PC-3 (cell line): ENCODE measurements at regions not wholly inside any gene's neighbourhood (a gene's known extent, or its start where the extent isn't known, plus 50 kb on each side); places are given as distances from the start of the nearest gene placed in this dataset.

Experiments
- ATAC-seq: fragments of 200-7000 bp; cut with Tn5 transposase; 2 replicates; pipeline ENCODE4 v1.9.1; 2020; ENCODE audit warnings: mild to moderate bottlenecking, moderate library complexity
- BruUV-seq: library from RNA; stranded (reverse); fragments of 400-500 nt; replicated peaks from 2 replicates; lab custom pipeline; 2021; lab: Mats Ljungman, UMichigan
- CTCF ChIA-PET: fragments of 300-600 bp; sonication (Branson Sonifier 250); formaldehyde crosslinking; loops from one replicate; lab custom pipeline; 2022; ENCODE audit warnings: antibody characterized with exemption; lab: Charles Lee
- POLR2A ChIA-PET: fragments of 300-600 bp; sonication (Branson Sonifier 250); formaldehyde crosslinking; loops from one replicate; lab custom pipeline; 2022; ENCODE audit warnings: antibody characterized with exemption; ENCODE audit not compliant: unreplicated experiment; lab: Charles Lee
- DNase-seq: peaks from one replicate; pipeline ENCODE4 v3.0.0-alpha.2; 2015
- H2AFZ ChIP-seq: fragments of 300-600 bp; sonication (generic); 2 replicates; pipeline ENCODE4 v1.6.0; 2016; ENCODE audit warnings: antibody characterized with exemption, low read length
- H3F3A ChIP-seq: fragments of 300-600 bp; sonication (generic); one replicate; pipeline ENCODE4 v1.6.0; 2017; ENCODE audit warnings: antibody characterized with exemption, low read length, control low read depth, mild to moderate bottlenecking; ENCODE audit not compliant: unreplicated experiment
- H3K27ac ChIP-seq: fragments of 300-600 bp; sonication (generic); 2 replicates; pipeline ENCODE4 v1.5.1; 2016; ENCODE audit warnings: mild to moderate bottlenecking, low read length
- H3K27me3 ChIP-seq: fragments of 300-600 bp; sonication (generic); 2 replicates; pipeline ENCODE4 v1.6.1; 2016; ENCODE audit warnings: low read length, mixed read lengths
- H3K36me3 ChIP-seq: fragments of 300-600 bp; sonication (generic); 2 replicates; pipeline ENCODE4 v1.6.1; 2016; ENCODE audit warnings: low read depth, mixed run types, low read length, mixed read lengths
- H3K4me1 ChIP-seq: fragments of 300-600 bp; sonication (generic); 2 replicates; pipeline ENCODE4 v1.5.1; 2016; ENCODE audit warnings: low read length; ENCODE audit not compliant: insufficient read depth
- H3K4me2 ChIP-seq: fragments of 300-600 bp; sonication (generic); 2 replicates; pipeline ENCODE4 v1.6.0; 2016; ENCODE audit warnings: low read length
- H3K4me3 ChIP-seq: fragments of 300-600 bp; sonication (generic); 2 replicates; pipeline ENCODE4 v1.5.1; 2016; ENCODE audit warnings: mild to moderate bottlenecking, low read length, mixed read lengths
- H3K79me2 ChIP-seq: fragments of 300-600 bp; sonication (generic); 2 replicates; pipeline ENCODE4 v1.6.1; 2017; ENCODE audit warnings: low read length, mixed read lengths
- H3K9ac ChIP-seq: fragments of 300-600 bp; sonication (generic); 2 replicates; pipeline ENCODE4 v1.6.0; 2016; ENCODE audit warnings: mild to moderate bottlenecking, low read length
- H3K9me2 ChIP-seq: fragments of 300-600 bp; sonication (generic); replicated peaks from 2 replicates; pipeline ENCODE4 v1.6.1; 2016; ENCODE audit warnings: mixed run types, low read length, mixed read lengths
- H3K9me3 ChIP-seq: fragments of 300-600 bp; sonication (generic); 2 replicates; pipeline ENCODE4 v1.6.1; 2016; ENCODE audit warnings: low read length, mixed read lengths
- H4K20me1 ChIP-seq: fragments of 300-600 bp; sonication (generic); 2 replicates; pipeline ENCODE4 v1.6.1; 2016; ENCODE audit warnings: low read length, mixed read lengths
- EZH2 ChIP-seq: fragments of 300-600 bp; sonication (generic); IDR thresholded peaks from one replicate; pipeline ENCODE4 v1.6.1; 2017; ENCODE audit warnings: antibody characterized with exemption, mild to moderate bottlenecking, low read length; ENCODE audit not compliant: unreplicated experiment
- EZH2phosphoT487 ChIP-seq: fragments of 300-600 bp; sonication (generic); IDR thresholded peaks from 2 replicates; pipeline ENCODE4 v1.6.1; 2018; ENCODE audit warnings: mild to moderate bottlenecking, antibody characterized with exemption, low read length, borderline replicate concordance
- intact Hi-C: fragments of 100-400 bp; cut with micrococcal nuclease; formaldehyde crosslinking; loops from 2 replicates; pipeline ENCODE4 v1.9.0; 2023
- TF ChIP-seq, protein P1 (sequence below): fragments of 300-600 bp; sonication (generic); conservative IDR thresholded peaks from 2 replicates; pipeline ENCODE4 v1.5.1; 2017; ENCODE audit warnings: antibody characterized with exemption, low read depth, mild to moderate bottlenecking, low read length

GRCh38 chr5:104708027-104708426 lies 1145.4 kb upstream of the NUDT12 start:
- no peaks in the 10 kb centered on the region for H3K27me3 ChIP-seq
- no peak for ATAC-seq

GRCh38 chr5:104706600-104706999 lies 1144.0 kb upstream of the NUDT12 start:
- peak overlapping the region; percentile 73 for H3K27ac ChIP-seq
- H4K20me1 ChIP-seq, result no peaks in the 10 kb centered on the region
- POLR2A ChIA-PET, result no interaction called here
- peak; percentile 70 for DNase-seq
- no TSS peak for BruUV-seq
- CTCF ChIA-PET, result no interaction called here
- H3K4me3 ChIP-seq, result peak overlapping the region; percentile 15; the same call in 1 of the 2 replicates
- H3K36me3 ChIP-seq, result no peaks in the 10 kb centered on the region
- H3K9me3 ChIP-seq, result no peaks in the 10 kb centered on the region
- intact Hi-C loops, result no loop called here
- H2AFZ ChIP-seq, result peak overlapping the region; percentile 10; the same call in 1 of the 2 replicates
- TF ChIP-seq, protein P1, sequence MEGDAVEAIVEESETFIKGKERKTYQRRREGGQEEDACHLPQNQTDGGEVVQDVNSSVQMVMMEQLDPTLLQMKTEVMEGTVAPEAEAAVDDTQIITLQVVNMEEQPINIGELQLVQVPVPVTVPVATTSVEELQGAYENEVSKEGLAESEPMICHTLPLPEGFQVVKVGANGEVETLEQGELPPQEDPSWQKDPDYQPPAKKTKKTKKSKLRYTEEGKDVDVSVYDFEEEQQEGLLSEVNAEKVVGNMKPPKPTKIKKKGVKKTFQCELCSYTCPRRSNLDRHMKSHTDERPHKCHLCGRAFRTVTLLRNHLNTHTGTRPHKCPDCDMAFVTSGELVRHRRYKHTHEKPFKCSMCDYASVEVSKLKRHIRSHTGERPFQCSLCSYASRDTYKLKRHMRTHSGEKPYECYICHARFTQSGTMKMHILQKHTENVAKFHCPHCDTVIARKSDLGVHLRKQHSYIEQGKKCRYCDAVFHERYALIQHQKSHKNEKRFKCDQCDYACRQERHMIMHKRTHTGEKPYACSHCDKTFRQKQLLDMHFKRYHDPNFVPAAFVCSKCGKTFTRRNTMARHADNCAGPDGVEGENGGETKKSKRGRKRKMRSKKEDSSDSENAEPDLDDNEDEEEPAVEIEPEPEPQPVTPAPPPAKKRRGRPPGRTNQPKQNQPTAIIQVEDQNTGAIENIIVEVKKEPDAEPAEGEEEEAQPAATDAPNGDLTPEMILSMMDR, result no peak
- no peak for TF ChIP-seq EZH2
- no peak for TF ChIP-seq EZH2phosphoT487
- no peaks in the 10 kb centered on the region for H3F3A ChIP-seq
- no peaks in the 10 kb centered on the region for H3K9me2 ChIP-seq
- H3K27me3 ChIP-seq, result no peaks in the 10 kb centered on the region
- H3K4me2 ChIP-seq, result peak overlapping the region; percentile 51
- peak; percentile 59 for ATAC-seq
- H3K4me1 ChIP-seq, result peaks cover 46% of the 10 kb centered on the region
- H3K9ac ChIP-seq, result peak overlapping the region; percentile 21; the same call in 1 of the 2 replicates
- no peaks in the 10 kb centered on the region for H3K79me2 ChIP-seq

More at GRCh38 chr5:104708027-104708426, 1145.4 kb upstream of the NUDT12 start:
- Histone ChIP-seq H3K36me3 (no peaks in the 10 kb centered on the region), H4K20me1 (no peaks in the 10 kb centered on the region), H3K9ac (no peak overlapping the region), H3K4me1 (peaks cover 34% of the 10 kb centered on the region), H3K4me2 (no peak overlapping the region), H3K79me2 (no peaks in the 10 kb centered on the region), H3K9me3 (no peaks in the 10 kb centered on the region), H3F3A (no peaks in the 10 kb centered on the region), H3K9me2 (no peaks in the 10 kb centered on the region), H3K27ac (no peak overlapping the region), H2AFZ (no peak overlapping the region), H3K4me3 (no peak overlapping the region)
- ChIA-PET POLR2A (no interaction called here), CTCF (no interaction called here)
- TF ChIP-seq, protein P1, result no peak
- no peak for TF ChIP-seq EZH2phosphoT487
- TF ChIP-seq EZH2, result no peak
- DNase-seq, result no peak
- intact Hi-C loops, result no loop called here
- no TSS peak for BruUV-seq

- ATAC-seq (peak; percentile 77), DNase-seq (peak; percentile 95)
- no peaks in the 10 kb centered on the region for H4K20me1 ChIP-seq
- 0 out of 2 replicates have a peak overlapping the region, but pooled peaks have one; percentile 12 for H3K4me3 ChIP-seq
- H3K4me2 ChIP-seq, result peak overlapping the region; percentile 53
- H3K27ac ChIP-seq, result peak overlapping the region; percentile 88
- peaks cover 3% of the 10 kb centered on the region; the same call in 1 of the 2 replicates for H3K36me3 ChIP-seq
- peak overlapping the region; percentile 56 for H3K9ac ChIP-seq
- no peak overlapping the region for H2AFZ ChIP-seq
- intact Hi-C loops, result loop anchor here (1.0 to 2.0 kb wide), 4 partner anchors 189 to 357 kb away; no protein-coding TSS in a partner anchor
- no peaks in the 10 kb centered on the region for H3K79me2 ChIP-seq
- peaks cover 35% of the 10 kb centered on the region for H3K4me1 ChIP-seq
- ChIA-PET CTCF (no interaction called here), POLR2A (no interaction called here)
- no TSS peak for BruUV-seq
- H3K9me3 ChIP-seq, result peaks cover 18% of the 10 kb centered on the region; the same call in 1 of the 2 replicates
- H3K9me2 ChIP-seq, result no peaks in the 10 kb centered on the region
- H3K27me3 ChIP-seq, result no peaks in the 10 kb centered on the region
- H3F3A ChIP-seq, result no peaks in the 10 kb centered on the region
- TF ChIP-seq EZH2phosphoT487 (no peak), EZH2 (no peak)
- TF ChIP-seq, protein P1, result no peak
Measured at GRCh38 chr5:104702212-104702611, 1139.6 kb upstream of the NUDT12 start.
